ENCODE measurements at regions not wholly inside any gene's neighbourhood (a gene's known extent, or its start where the extent isn't known, plus 50 kb on each side); places are given as distances from the start of the nearest gene placed in this dataset.

GRCh38 chrX:45900766-45901615, 644.2 kb downstream of the ZNF674 start:
- Histone ChIP-seq H4K5ac (ENCODE audit: insufficient read length, low read depth, low read length) (no peak overlapping the region), H3K4ac (ENCODE audit: low read depth, low read length) (no peak overlapping the region), H3K4me1 (ENCODE audit: insufficient read depth, low read length) (peaks cover 9% of the 10 kb centered on the region; the same call in 1 of the 2 replicates), H3K79me2 (ENCODE audit: insufficient read depth, low read length) (no peaks in the 10 kb centered on the region), H2BK120ac (ENCODE audit: low read depth, low read length, poor library complexity, severe bottlenecking) (no peak overlapping the region), H2BK15ac (ENCODE audit: low read depth, low read length) (no peak overlapping the region), H3K4me2 (ENCODE audit: insufficient read depth, insufficient read length, low read length) (no peak overlapping the region), H4K91ac (ENCODE audit: insufficient read length, low read depth, low read length) (no peak overlapping the region), H3K14ac (ENCODE audit: insufficient read depth, low read length) (no peak overlapping the region), H3K27me3 (ENCODE audit: insufficient read depth, low read length) (no peaks in the 10 kb centered on the region), H3K27ac (ENCODE audit: insufficient read length, low read depth, low read length) (no peak overlapping the region), H2BK12ac (ENCODE audit: insufficient read length, low read depth, low read length) (no peak overlapping the region), H2BK5ac (ENCODE audit: insufficient read length, low read length) (no peak overlapping the region), H3K9me3 (ENCODE audit: control insufficient read depth, low read depth, low read length) (no peaks in the 10 kb centered on the region), H3K56ac (ENCODE audit: insufficient read length, low read depth, low read length) (no peak overlapping the region), H2BK20ac (ENCODE audit: low read depth, low read length, poor library complexity, severe bottlenecking) (no peak overlapping the region), H2AFZ (ENCODE audit: low read length) (no peak overlapping the region), H3K79me1 (ENCODE audit: insufficient read depth, low read depth, low read length, poor library complexity, severe bottlenecking) (no peaks in the 10 kb centered on the region), H2AK5ac (ENCODE audit: insufficient read length, low read length) (no peak overlapping the region), H4K8ac (replicated peaks; ENCODE audit: insufficient read length, low read depth, low read length) (no peak overlapping the region), H3K23me2 (ENCODE audit: insufficient read length, low read depth, low read length, poor library complexity, severe bottlenecking) (no peaks in the 10 kb centered on the region), H4K20me1 (ENCODE audit: control insufficient read depth, insufficient read depth, insufficient read length) (no peaks in the 10 kb centered on the region), H3T11ph (ENCODE audit: low read length) (no peak overlapping the region), H3K9ac (ENCODE audit: extremely low read depth, insufficient read length, low read length) (no peak overlapping the region), H3K23ac (ENCODE audit: insufficient read length, low read depth, low read length) (no peak overlapping the region), H3K18ac (ENCODE audit: insufficient read length, low read depth, low read length) (no peak overlapping the region)
- Mint-ChIP-seq H3K27ac (no peak overlapping the region), H3K4me1 (peaks cover 23 to 31% of the 10 kb centered on the region in 2 experiments), H3K4me3 (no peak overlapping the region), H3K9me3 (peaks cover 60 to 67% of the 10 kb centered on the region in 2 experiments), H3K36me3 (ENCODE audit: insufficient read depth in 1 of 3, low read depth in 3 of 3) (no peaks in the 10 kb centered on the region; a peak in 3 of 7 replicates), H3K27me3 (ENCODE audit: low read depth) (no peaks in the 10 kb centered on the region)
- no peak for DNase-seq
- no CpG with 5 or more reads among the region's 9 CpGs for WGBS (ENCODE audit: extremely low coverage, insufficient read length, low lambda C conversion rate)
- TF ChIP-seq CTCF (conservative IDR thresholded peaks at IDR 0.05) = no peak
